Medulla oblongata (tissue), 1 donor: ENCODE measurements at regions not wholly inside any gene's neighbourhood (a gene's known extent, or its start where the extent isn't known, plus 50 kb on each side); places are given as distances from the start of the nearest gene placed in this dataset.
"Not testable (repeated sequence)": the region's sequence is repeated elsewhere in the genome, so short reads cannot be mapped to it uniquely, and the experiment has no call there.

Experiments
- DNase-seq: peaks from one replicate; pipeline ENCODE4 v3.0.0-alpha.2; 2015; ENCODE audit errors: extremely low spot score

DNA sequence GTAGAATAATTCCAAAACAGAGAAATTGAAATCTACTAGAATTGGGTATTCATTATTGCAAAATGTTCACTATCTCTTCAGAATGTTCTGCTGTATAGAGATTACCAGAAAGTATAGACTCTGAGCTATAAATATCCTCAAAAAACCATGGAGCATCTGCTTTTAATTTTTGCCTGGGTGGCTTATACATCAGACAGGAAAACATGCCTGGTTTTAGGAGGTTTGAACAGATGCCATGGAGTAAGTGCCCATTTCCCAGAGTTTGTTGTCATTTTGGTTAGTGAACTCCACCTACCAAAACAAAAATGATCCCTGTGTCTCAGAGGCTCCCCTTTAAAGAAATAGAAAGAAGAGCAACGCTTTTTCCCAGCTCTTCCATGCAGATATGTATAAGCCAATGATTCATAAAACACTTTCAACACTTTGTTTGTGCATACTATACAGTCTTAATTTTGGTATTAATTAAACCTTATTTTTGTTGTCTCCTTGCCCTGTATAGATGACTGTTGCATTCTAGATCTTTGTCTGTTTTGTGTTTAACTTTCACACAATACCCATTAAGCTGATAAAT is 68.7 kb downstream of the MEPE start:
- no peak for DNase-seq

DNA sequence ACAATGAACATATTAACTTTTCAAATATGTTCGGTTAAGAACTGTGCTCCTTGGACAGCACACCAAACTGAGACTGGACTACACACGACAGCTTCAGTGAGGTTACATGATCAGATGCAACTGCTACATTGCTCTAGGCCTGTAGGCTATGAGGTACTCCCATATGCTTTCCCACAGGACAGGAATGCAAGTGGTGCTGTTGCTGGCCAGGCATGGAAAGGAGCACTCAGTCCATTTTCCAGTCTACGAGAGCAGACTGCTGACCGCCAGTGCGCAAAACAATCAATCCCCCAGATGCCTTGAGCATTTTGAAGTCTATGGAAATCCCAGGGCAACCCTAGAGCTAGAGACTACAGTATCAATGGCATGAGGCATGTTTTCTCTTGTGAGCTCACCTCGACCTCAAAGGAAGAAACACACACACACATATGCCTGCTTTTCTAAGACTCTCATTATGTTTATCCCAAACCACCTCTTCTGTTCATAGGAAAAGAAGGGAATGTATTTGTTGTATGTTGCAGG is 70.8 kb upstream of the SPP1 start:
- DNase-seq: no peak

GRCh38 chr4:87908336-87908735 is 67.2 kb upstream of the SPP1 start:
- no peak for DNase-seq

DNA sequence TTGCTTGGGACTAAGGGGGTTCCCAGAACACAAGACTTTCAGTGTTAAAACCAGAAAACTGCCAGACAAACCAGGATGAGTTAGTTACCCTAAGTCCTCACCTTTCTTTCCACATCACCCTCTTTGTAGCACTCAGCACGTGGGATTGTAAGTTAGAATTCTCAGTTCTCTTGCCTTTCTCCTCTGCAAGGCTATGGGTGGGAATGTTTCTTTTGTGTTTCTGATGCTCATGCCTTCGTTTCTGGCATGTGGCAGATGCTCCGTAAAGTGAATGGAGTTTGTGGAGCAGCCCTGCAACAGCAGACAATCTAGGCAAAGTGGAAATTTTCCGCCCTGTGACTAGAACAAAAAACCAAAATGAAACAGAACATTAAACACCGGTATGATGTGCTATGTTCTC is 64.7 kb upstream of the SPP1 start:
- DNase-seq: no peak

GRCh38 chr4:87911252-87911774 is 64.2 kb upstream of the SPP1 start:
- peak; percentile 69 for DNase-seq

DNA sequence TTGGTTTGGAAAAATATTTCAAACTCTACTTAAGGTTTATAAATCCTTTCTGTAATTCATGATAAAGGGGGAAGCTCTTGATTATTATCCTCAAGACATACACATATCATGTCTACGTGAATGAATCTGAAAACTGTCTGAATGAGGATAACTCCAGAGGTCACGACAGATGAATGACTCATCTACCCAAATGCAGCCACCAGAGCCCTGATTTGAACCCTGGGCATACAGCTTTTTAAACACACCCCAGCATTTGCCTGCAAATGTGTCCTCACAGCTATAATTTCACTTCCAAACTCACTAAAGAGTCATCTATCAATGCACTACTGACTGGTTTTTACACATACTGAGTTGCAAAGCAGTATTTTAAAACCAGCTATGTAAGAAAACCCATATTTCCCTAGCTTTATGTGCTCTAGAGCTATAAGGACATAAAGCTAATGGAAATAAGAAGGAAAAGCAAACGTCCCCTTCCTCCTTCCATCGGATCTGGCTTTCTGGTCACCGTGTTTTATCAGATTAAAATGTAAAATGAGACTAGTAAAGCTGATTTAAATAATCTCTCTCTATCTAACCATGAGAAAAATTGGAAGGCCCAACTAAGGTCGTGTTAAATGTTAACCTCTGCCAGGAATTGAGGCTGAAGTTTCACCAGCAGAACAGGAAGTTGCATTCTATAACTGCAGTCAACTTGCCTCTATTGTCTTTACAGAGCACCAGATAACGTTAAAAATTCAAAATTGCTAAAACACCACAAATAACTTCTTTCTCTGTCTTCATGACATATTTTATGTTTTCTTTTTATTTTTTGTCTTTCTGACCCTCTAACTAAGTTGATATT is 63.1 kb upstream of the SPP1 start:
- DNase-seq: peak; percentile 30

DNA sequence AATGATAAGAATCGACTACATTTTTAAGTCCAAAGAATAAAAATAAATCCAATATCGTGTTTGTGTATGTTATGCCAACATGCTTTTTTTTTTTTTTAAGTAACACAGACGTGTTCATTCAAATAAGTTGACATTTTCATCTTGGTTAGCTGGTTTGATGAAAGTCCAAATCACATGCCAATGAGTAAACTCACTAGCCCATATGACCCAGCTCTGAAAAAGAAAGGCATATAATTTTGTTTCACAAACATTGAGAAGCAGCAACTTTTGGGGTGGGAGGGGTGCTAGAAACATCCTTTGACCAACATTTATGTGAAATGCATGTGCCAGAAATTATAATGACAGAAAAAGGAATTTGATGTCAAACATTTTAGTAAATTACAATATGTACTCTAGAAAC is 61.6 kb upstream of the SPP1 start:
- no peak for DNase-seq

- DNase-seq: no peak
These were observed 59.9 kb upstream of the SPP1 start for GRCh38 chr4:87915621-87916020.

- DNase-seq: no peak
These were observed 58.9 kb upstream of the SPP1 start for GRCh38 chr4:87916626-87917025.

- not testable (repeated sequence) for DNase-seq
These were observed 57.6 kb upstream of the SPP1 start for GRCh38 chr4:87917911-87918310.

- no peak for DNase-seq
These were observed 57.0 kb upstream of the SPP1 start for GRCh38 chr4:87918314-87919058.

GRCh38 chr4:87919304-87919703 is 56.2 kb upstream of the SPP1 start:
- not testable (repeated sequence) for DNase-seq

DNA sequence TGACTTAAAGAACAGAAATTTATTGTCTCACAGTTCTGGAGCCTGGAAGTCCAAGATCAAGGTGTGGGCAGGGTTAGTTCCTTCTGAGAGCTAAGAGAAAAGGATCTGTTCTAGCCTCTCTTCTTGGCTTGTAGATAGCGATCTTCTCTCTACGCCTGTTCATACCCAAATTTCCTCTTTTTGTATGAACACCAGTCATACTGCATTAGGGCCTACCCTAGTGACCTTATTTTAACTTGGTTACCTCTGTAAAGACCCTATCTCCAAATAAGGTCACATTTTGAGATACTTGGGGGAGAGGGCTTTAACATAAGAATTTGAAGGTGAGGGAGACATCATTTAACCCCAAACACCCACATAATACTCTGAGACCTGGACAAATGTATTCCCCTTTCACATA is 55.6 kb upstream of the SPP1 start:
- no peak for DNase-seq

DNA sequence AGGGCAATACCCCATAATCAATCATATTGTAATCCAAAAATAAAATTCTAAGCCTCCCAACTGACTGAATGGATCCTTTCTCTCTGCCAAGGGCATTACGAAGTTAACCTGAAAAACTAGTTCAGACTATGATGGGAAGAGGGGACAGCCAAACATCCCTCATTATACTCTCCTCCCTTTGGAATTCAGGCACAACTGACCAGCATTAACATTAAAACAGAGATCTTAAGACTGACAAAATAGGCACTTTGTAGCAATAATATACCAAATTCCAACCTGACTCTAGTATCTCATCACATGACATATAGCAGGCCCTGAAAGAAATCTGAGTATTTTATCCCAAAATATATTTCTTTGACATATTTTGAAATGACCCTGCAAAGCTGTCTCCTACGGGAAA is 55.0 kb upstream of the SPP1 start:
- no peak for DNase-seq

- not testable (repeated sequence) for DNase-seq
These were observed 53.7 kb upstream of the SPP1 start for GRCh38 chr4:87921626-87922479.

DNA sequence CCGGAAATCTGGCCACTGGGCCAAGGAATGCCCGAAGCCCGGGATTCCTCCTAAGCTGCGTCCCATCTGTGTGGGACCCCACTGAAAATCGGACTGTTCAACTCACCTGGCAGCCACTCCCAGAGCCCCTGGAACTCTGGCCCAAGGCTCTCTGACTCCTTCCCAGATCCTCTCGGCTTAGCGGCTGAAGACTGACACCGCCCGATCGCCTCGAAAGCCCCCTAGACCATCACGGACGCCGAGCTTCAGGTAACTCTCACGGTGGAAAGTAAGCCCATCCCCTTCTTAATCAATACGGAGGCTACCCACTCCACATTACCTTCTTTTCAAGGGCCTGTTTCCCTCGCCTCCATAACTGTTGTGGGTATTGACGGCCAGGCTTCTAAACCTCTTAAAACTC is 51.4 kb upstream of the SPP1 start:
- not testable (repeated sequence) for DNase-seq
